ENCODE measurements at regions not wholly inside any gene's neighbourhood (a gene's known extent, or its start where the extent isn't known, plus 50 kb on each side); places are given as distances from the start of the nearest gene placed in this dataset.

DNA sequence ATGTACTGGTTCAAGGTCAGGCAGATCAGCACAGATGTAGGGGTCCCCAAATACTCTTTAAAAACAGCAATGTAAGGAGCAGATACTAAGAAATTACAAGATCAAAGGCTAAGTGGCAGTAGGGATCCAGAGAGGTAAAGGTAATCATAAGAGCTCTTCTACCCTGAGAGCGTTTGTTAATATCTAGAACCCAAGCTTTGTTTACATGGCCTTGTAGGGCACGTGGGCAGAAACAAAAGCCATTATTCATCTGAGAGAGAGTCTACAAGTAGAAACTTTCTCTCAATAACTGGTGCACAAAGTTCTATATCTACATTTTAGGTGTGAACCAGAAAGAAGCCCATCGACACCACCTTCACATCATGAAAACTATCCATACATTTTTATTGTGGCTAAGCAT, 225.6 kb upstream of the PCDH10 start:
- TF ChIP-seq, protein P1, sequence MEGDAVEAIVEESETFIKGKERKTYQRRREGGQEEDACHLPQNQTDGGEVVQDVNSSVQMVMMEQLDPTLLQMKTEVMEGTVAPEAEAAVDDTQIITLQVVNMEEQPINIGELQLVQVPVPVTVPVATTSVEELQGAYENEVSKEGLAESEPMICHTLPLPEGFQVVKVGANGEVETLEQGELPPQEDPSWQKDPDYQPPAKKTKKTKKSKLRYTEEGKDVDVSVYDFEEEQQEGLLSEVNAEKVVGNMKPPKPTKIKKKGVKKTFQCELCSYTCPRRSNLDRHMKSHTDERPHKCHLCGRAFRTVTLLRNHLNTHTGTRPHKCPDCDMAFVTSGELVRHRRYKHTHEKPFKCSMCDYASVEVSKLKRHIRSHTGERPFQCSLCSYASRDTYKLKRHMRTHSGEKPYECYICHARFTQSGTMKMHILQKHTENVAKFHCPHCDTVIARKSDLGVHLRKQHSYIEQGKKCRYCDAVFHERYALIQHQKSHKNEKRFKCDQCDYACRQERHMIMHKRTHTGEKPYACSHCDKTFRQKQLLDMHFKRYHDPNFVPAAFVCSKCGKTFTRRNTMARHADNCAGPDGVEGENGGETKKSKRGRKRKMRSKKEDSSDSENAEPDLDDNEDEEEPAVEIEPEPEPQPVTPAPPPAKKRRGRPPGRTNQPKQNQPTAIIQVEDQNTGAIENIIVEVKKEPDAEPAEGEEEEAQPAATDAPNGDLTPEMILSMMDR (IDR thresholded peaks at IDR 0.05; ENCODE audit: insufficient read depth, low read length), result no peak
- TF ChIP-seq GABPA (IDR thresholded peaks at IDR 0.05; ENCODE audit: low read depth) (no peak), POLR2AphosphoS5 (IDR thresholded peaks at IDR 0.05; ENCODE audit: low read depth) (no peak)
- TF ChIP-seq, protein P2, sequence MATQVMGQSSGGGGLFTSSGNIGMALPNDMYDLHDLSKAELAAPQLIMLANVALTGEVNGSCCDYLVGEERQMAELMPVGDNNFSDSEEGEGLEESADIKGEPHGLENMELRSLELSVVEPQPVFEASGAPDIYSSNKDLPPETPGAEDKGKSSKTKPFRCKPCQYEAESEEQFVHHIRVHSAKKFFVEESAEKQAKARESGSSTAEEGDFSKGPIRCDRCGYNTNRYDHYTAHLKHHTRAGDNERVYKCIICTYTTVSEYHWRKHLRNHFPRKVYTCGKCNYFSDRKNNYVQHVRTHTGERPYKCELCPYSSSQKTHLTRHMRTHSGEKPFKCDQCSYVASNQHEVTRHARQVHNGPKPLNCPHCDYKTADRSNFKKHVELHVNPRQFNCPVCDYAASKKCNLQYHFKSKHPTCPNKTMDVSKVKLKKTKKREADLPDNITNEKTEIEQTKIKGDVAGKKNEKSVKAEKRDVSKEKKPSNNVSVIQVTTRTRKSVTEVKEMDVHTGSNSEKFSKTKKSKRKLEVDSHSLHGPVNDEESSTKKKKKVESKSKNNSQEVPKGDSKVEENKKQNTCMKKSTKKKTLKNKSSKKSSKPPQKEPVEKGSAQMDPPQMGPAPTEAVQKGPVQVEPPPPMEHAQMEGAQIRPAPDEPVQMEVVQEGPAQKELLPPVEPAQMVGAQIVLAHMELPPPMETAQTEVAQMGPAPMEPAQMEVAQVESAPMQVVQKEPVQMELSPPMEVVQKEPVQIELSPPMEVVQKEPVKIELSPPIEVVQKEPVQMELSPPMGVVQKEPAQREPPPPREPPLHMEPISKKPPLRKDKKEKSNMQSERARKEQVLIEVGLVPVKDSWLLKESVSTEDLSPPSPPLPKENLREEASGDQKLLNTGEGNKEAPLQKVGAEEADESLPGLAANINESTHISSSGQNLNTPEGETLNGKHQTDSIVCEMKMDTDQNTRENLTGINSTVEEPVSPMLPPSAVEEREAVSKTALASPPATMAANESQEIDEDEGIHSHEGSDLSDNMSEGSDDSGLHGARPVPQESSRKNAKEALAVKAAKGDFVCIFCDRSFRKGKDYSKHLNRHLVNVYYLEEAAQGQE (IDR thresholded peaks at IDR 0.05; ENCODE audit: insufficient replicate concordance, low read depth), result no peak
